GM19025 (cell line): ENCODE measurements at regions not wholly inside any gene's neighbourhood (a gene's known extent, or its start where the extent isn't known, plus 50 kb on each side); places are given as distances from the start of the nearest gene placed in this dataset.

Experiments
- ATAC-seq: cut with Tn5 transposase; IDR thresholded peaks from one replicate; pipeline ENCODE4 v1.9.1; 2021; ENCODE audit warnings: mild to moderate bottlenecking, low read depth, moderate library complexity; ENCODE audit not compliant: unreplicated experiment

DNA sequence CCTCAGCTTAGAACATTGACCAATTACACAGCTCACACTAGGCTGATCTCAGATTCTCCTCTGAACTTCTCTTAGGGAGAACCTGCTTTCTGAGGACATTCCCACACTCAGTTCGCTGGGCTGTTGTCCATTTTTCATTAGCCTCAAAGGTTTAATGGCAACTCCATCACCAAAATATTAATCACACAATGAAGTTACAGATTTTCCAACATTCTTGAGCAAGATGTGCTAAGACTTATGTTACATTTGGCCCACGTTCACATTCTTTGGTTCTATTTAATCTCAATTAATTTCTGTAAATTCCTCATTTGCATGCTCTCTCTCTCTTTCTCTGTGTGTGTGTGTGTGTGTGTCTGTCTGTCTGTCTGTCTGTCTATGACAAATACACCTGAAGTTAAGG, 82.3 kb upstream of the EDNRA start:
- no peak for ATAC-seq

- ATAC-seq: no peak
Observed at GRCh38 chr4:147400721-147401120, 80.2 kb upstream of the EDNRA start.

DNA sequence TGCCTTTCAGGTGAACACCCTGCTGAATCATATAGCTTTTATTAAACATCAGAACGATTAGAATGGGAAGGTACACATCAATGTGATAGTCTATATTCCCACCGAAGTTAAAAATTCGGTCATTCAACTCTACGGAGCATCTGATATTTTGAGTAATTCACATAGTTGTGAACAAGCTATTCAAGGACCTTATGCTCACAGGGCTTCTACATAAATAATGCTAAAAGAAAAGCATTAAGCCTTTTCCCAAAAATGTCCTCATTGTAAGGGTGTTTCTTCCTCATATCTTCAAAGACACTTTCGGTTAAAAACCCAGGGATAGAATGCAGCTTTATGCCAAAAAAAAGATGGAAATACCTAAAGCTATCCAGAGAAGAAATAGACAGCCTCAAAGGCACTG, 79.7 kb upstream of the EDNRA start:
- no peak for ATAC-seq

DNA sequence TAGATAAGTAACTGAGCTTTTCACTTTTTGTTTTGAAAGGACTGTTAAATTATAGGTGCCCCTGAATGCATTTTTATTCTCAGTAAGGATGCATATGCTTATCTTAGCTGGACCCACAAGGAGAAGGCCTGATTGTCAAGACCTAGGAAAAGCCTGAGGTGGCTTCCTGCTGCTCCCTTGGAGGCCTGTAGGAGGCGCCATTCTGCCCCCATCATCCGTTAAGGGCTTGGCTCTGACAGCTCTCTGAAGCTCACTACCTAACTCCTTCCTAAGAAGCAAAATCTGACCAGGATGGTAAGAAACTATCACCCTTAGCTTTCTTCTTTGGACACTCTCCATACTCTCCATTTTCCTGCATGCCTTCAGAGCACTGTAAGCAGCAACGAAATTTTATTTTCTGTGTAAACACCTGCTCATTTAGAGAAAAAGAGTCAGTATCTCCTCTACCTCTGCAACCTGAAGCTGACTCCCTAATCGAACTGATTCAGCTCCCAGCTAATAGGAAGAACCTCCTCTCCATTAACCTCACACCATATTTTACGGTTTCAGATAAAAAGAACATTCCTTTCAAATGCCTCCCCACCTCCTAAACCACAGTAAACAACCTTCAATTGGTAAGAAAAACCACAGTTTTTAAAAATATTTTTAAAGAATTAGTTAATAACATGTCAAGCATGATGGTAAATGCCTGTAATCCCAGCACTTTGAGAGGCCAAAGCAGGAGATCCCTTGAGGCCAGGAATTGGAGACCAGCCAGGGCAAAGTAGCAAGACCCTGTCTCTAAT, 73.4 kb upstream of the EDNRA start:
- no peak for ATAC-seq

DNA sequence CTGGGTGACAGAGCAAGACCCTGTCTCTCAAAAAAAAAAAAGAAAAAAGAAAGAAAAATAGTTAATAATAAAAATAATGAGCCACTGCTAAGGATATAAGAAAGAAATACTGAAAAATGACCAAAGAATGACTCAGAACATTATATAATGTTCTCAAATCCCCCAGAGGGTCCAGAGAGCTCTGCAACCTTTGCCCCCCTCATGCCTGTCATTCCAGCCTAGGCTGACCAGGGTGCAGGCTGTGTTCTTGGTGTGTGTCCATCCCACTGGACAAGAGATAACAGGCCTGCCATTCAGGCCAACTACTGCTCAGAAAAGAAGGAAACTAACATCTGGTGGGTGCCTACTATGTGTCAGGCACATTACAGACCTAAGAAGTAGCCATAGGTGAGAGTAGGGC, 72.7 kb upstream of the EDNRA start:
- ATAC-seq: no peak

GRCh38 chr4:147409350-147409749, 71.5 kb upstream of the EDNRA start:
- ATAC-seq: no peak

DNA sequence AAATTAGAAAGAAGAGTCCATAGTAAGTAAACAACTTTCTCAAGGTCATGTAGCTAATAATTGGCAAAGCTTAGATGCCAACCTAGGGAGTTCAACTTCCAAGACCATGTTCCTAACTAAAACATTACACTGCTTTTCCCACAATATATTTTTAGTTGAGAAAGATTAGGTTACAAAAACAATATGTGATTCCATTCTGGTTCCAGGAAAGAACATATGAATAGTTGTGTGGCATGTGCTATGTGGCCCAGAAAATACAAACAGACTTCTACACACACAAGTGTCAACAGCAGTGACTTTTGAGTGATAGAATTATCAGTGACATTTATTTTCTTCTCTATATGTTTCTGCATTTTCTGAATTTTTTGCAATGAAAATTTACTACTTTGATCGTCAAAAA, 62.7 kb upstream of the EDNRA start:
- no peak for ATAC-seq

DNA sequence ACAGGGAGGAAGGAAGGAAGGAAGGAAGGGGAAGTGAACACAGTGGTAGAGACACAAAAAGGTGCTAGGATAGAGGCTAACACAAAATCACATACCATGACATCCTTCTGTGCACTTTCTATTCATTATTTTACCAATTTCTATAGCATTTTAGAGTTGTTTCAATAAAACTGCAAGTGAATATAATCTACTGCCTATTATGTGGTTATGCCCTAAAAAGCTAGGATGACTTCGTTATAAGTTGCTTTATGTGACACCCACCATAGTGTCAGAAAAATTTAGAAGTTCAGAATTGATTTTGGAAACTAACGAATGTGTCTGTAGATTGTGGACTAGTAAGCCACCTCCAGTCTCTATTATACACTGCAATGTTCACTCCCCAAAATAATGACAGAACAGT, 59.4 kb upstream of the EDNRA start:
- no peak for ATAC-seq

GRCh38 chr4:147423229-147423628, 57.7 kb upstream of the EDNRA start:
- no peak for ATAC-seq

GRCh38 chr4:147425019-147425418, 55.9 kb upstream of the EDNRA start:
- ATAC-seq: no peak

DNA sequence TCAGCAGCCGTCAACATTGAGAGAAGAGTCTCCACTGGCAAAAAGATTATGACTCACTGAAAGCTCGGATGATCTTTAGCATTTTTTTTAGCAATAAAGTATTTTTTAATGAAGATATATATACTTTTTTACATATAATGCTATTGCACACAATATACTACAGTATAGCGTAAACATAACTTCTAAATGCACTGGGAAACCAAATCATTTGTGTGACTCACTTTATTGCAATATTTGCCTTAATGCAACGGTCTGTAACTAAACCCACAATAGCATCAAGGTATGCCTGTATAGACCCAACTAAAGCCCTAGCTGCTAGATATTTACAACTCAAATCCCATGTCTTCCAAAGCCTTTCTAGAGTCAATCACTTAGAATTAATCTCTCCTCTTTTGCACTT, 52.3 kb upstream of the EDNRA start:
- no peak for ATAC-seq

DNA sequence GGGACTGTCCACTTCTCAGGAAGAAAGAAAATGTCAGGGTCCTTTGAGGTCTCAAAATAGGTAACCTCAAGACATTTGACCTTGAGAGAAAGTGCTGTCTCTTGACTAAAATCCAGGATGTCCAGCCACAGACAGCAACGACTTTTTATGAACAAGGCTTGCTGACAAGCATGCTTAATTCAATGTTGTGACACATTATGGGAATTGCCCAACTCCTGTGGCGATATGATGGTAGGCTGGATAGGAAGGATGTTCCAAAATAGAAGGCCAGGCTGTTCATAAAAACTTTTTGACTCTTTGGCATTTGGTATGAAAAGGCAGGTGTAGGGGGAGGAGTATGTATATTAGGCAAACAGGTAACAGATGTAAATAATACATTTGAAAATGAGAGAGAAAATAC, 50.8 kb upstream of the EDNRA start:
- no peak for ATAC-seq
